Activated CD4-positive, alpha-beta T cell treated with anti-CD3 and anti-CD28 coated beads, Interleukin-2, amount 50 U/mL, for 24 hours (primary cell): ENCODE measurements at regions not wholly inside any gene's neighbourhood (a gene's known extent, or its start where the extent isn't known, plus 50 kb on each side); places are given as distances from the start of the nearest gene placed in this dataset.
A peak's percentile ranks its signal among the peaks of the same experiment; 100 is the strongest.
"Not testable (repeated sequence)": the region's sequence is repeated elsewhere in the genome, so short reads cannot be mapped to it uniquely, and the experiment has no call there.

ENCODE experiments used
- DNase-seq, 2 donors: peaks; one replicate each; pipeline ENCODE4 v3.0.0-alpha.2; 2020; ENCODE audit warnings: low read depth in 1 of 2, low spot score in 1 of 2

DNA sequence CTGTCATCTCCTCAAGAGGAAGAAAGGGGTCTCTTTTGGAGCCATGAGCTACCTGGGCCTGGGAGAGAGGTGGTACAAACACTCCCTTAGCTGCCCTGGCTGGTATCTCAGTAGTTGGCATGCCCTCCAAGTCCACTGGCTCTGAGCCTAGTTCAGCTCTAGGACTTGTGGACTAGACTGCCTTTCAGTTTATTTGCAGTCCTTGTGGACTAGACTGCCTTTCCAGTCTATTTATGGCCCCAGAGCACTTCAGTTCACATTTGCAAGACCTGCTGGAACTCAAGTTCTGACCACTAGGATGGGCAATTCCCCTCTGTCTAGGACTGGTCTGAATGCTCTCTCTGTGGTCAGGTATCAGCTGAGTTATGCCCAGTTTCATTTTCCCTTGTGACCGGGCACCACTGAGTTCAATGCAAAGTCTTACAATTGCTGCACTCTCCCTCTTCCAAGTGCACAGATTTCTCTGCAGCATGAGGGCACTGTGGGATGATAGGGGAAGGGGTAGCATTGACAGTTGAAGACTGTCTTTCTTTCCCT, 1019.0 kb downstream of the TAF11L14 start:
- no peak for DNase-seq

DNA sequence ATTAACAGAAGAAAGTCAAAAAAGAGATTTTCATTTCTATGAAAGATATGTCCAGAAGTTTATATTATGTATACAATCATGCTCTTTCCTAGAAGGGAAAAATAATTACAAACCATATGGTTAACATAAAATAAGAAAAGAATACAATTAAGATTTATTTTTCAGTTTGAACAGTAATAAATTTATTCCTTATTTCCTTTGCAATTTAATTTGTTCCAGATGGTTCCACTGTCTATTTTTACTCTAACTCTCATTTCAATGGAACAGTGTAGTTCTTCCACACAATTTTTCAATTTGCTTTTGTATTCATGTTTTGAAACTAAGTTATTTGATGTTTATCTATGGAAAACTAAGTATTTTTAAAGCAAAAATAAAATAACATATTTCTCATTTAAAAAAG, 1026.3 kb downstream of the TAF11L14 start:
- no peak for DNase-seq

DNA sequence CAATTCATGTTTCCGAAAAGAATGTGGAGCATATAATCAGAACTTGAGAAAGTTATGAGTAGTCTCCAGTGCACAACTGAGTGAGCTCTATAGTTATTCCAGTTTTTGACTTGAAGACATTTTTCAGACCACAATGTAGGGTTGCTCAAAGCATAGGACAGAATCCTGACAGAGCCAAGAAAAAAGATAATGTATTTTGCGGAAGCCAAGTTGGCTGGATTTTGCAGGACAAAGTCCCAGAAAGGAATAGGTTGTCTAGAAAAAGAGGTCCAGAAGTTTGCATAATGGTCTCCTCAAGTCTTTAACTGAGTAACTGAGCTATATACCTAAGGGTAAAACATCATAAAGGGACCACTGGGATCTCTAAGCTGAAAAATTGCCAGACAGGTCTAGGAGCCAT, 1028.0 kb downstream of the TAF11L14 start:
- no peak for DNase-seq

- not testable (repeated sequence) for DNase-seq
Observed at GRCh38 chr5:18674212-18674611, 1040.0 kb downstream of the TAF11L14 start.

GRCh38 chr5:18675041-18675440, 1040.8 kb downstream of the TAF11L14 start:
- DNase-seq: no peak

GRCh38 chr5:18686253-18686652, 1052.0 kb downstream of the TAF11L14 start:
- DNase-seq: no peak

DNA sequence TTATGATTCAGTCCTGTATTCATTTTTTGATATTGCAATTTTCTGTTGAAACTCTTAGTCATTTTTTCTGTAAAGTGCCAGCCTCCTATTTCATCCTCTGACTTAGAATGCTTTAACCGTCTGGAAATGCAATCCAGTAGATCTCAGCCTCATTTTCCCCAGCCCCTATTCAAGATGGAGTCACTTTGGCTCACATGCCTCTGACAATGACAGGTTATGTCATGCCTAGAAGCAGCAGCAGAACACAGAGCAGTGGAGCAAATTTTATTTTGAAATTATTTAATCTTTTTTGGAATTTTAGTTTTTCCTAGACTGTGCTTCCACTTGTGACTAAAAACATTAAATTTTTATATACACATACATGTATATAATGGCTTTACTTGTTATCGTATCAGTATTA, 1053.2 kb downstream of the TAF11L14 start:
- DNase-seq: no peak

DNA sequence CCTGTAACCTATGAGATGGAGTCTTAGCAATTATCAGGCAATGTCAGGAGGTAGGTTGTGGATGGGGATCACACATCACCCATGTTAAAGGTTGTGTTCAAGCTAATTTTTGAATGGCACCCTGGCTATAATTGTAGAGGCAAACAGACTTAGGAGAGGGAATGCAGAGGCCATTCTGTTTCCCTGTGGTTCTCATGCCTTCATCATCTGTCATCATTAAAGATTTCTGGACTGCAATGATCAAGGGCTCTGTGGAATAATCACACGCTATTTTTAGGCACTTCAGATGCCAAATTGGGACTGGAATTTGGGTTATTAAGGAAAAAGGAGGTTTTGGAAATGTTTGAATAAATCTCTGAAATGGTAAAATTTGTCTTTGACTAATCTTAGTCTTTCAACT, 1065.4 kb downstream of the TAF11L14 start:
- DNase-seq: no peak

- no peak for DNase-seq
Observed at GRCh38 chr5:18702821-18703220, 1068.6 kb downstream of the TAF11L14 start.

DNA sequence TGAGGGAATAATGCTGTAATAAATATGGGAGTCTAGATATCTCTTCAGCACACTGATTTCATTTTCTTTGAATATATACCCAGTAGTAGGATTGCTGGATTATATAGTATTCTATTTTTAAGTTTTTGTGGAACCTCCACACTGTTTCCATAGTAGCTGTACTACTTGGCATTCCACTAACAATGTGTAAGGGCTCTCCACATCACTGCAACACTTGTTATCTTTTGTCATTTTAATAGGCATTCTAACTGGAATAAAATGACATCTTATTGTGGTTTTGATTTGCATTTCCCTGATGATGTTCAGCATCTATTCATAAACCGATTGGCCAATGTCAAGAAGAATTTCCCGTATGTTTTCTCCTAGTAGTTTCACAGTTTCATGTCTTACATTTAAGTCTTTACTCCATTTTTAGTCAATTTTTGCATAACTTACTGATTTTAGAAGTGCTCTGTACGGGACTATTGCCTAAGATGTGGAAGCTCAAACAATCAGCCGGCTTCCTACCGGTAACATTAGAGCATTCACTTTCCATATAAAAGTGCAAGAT, 1078.8 kb downstream of the TAF11L14 start:
- DNase-seq: no peak

DNA sequence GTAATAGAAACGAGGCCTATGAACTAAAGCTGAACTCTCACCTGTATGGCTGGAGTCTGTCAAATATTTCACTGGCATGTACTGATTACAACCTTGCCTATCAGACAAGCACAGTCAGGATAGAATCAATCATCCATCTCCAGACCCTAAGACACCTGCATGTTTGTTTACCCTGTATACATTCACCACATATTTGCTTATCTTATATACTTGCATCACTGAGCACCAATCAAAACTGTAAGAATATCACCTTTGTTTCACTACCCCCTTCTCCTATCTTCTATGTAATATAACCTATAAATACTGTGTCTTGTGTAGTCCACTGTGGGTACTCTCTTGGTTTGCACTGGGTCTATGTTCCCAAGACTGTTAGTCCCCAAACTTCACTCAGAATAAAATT, 1085.7 kb downstream of the TAF11L14 start:
- no peak for DNase-seq

GRCh38 chr5:18732556-18733479, 1098.6 kb downstream of the TAF11L14 start:
- no peak for DNase-seq

DNA sequence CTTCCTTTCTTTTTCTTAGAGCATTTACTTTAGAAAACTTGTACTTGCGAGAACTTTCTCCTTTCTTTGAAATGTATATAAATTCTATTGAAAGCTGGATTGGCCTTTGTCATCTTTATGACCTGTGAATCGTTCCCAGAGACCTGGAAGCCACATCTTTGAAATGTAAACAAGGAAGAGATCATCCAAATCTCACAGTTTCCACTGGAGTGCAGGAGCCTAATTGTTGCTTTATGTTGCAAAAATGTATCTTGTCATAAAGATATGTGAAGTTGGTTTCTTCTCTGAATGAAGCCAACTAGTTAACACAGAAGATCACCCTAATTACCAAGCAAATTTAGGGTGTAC, 1101.8 kb downstream of the TAF11L14 start:
- DNase-seq: no peak

GRCh38 chr5:18736736-18737135, 1102.5 kb downstream of the TAF11L14 start:
- DNase-seq: not testable (repeated sequence)

GRCh38 chr5:18740301-18740700, 1106.0 kb downstream of the TAF11L14 start:
- no peak for DNase-seq

- DNase-seq: no peak
Observed at GRCh38 chr5:18742830-18743229, 1108.6 kb downstream of the TAF11L14 start.

DNA sequence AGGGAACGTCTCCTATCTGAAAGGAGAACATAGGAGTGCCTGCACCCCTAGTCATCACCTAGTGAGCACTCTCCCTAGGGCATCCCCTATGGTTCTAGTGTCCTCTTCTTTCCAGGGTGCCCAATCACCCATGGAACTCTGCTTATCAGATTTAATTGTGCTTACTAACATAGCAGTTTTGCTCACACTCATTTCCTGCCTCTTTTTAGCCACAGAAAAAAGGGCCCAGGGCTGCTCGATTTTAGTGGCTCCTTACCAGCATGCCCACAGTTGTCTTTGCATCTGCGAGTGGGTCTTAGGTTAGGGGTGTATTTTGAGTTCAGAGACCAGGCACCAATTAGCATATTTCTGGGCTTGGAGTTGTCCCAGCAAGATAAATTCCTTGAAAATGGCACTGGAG, 1110.2 kb downstream of the TAF11L14 start:
- no peak for DNase-seq

DNA sequence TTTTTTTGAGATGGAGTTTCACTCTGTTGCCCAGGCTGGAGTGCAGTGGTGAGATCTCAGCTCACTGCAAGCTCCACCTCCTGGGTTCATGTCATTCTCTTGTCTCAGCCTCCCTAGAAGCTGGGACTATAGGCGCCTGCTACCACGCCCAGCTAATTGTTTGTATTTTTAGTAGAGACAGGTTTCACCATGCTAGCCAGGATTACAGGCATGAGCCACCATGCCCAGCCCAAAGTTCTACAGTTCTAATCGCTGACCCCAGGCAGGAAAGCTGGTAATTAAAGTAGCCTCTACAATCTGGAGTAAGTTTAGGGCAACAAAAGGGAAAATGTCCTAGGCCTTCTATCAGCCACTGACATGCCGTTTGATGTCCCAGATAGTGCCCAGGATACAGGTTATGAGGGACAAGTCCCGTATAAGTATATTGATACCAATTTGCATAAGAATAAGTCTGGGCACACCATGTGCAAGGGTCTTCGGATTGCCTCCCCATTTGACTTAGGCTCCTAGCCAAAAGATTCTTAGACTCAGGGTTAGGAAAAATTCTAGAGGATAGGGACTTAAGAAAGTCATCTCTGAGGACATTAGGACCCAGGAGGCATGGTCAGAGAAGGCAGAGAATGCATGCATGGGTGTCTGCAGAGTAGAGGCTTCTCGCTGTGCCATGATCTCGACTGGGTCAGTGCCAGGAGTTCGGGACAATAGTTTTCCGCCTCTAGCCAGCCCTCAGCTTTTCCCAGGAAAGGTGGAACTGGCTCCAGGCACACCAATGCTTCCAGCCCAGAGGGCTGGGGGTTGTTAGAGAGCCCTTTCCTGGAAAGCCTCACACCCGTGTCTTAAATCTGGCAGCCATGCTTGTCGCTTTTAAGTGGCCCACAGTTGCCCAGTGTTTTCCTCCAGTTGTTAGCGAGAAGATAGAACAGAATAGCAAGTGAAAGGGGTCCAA, 1111.1 kb downstream of the TAF11L14 start:
- no peak for DNase-seq

DNA sequence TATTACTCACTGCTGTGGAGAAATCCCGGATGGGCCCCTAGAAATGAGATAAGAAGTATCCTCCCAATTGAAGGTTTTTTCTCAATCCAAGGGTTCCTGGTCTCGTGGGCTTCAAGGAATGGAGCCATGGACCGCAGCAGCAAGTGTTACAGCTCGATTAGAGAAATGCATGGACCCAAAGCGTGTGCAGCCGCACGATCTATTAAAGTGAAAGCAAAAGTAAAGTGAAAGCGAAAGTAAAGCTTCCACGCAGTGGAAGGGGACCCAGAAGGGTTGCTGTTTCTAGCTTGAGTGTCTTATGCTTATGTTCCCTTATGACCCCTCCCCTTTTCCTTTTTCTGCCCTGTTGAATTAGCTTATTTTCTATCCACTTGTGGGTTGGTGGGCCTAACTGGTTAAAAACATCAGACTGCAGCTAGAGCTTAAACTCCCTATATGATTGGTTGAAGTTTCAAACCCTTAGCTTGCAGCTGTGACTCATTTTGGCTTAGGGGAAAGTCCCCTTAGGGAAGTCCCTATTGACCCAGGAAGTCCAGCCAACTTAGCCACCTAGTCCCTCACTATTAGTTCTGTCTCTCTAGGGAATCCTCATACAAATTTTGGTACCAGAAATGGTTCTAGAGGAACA, 1111.8 kb downstream of the TAF11L14 start:
- DNase-seq: peak; percentile 29 to 37

DNA sequence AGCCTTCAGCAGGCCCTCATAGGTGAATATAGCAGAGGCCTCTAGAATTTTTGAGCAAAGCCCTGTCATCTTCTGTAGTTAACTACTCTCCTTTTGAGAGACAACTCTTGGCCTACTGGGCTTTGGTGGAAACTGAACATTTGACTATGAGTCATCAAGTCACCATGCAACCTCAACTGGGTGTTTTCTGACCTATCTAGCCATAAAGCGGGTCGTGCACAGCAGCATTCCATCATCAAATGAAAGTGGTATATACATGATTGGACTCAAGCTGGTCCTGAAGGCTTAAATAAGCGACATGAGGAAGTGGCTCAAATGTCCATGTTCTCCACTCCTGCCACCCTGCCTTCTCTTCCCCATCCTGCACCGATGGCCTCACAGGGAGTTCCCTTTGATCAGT, 1115.5 kb downstream of the TAF11L14 start:
- no peak for DNase-seq

DNA sequence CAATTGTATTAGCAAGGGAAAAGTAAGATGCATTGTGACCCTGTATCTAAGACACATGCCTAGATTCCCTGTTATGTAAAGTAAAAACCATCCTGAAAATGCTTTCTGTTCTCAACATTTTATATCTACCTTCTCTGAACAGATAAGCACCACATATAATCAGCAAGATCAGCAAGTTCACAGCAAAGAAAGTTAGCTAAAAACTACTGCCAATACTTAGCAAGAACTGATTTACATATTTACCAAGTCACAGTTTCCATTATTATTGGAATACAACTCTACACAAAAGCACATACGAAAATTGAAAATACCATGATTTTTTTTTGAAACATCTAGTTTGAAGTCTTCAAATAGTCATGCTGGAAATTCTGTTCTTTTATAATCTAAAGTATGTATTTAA, 1118.1 kb downstream of the TAF11L14 start:
- no peak for DNase-seq
